ENCODE measurements at regions not wholly inside any gene's neighbourhood (a gene's known extent, or its start where the extent isn't known, plus 50 kb on each side); places are given as distances from the start of the nearest gene placed in this dataset.
A peak's percentile ranks its signal among the peaks of the same experiment; 100 is the strongest.

GRCh38 chr2:120586507-120587278 is 149.0 kb upstream of the GLI2 start:
- peak overlapping the region in 1 of 3 donors; percentile 33 for H3K4me3 ChIP-seq
- TF ChIP-seq CTCF (IDR thresholded peaks at IDR 0.05), result no peak
- no peak for TF ChIP-seq POLR2A (IDR thresholded peaks at IDR 0.05)
- WGBS (ENCODE audit: insufficient coverage, low coverage, low lambda C conversion rate, missing lambda C conversion rate), result 69% methylated on average over 10 of the region's 41 CpGs
- peak; percentile 42 to 93 (median 63) for ATAC-seq
- intact Hi-C loops (cut with DNase I), result no loop called here
- DNase-seq, result peak in 2 of 3 donors; percentile 29 to 77
- no peaks in the 10 kb centered on the region for H3K36me3 ChIP-seq
- H3K9me3 ChIP-seq, result no peaks in the 10 kb centered on the region
- peaks cover 0 to 5% (median 0%) of the 10 kb centered on the region in 4 donors for H3K4me1 ChIP-seq
- no peak overlapping the region for H3K27ac ChIP-seq
- no peaks in the 10 kb centered on the region for H3K27me3 ChIP-seq

- ATAC-seq (no peak), DNase-seq (no peak)
- WGBS (ENCODE audit: insufficient coverage, low coverage, low lambda C conversion rate, missing lambda C conversion rate), result 15% methylated on average over 24 of the region's 68 CpGs
- Histone ChIP-seq H3K4me1 (peaks cover 0 to 5% (median 0%) of the 10 kb centered on the region in 4 donors), H3K36me3 (no peaks in the 10 kb centered on the region), H3K27me3 (no peaks in the 10 kb centered on the region), H3K9me3 (no peaks in the 10 kb centered on the region), H3K27ac (no peak overlapping the region), H3K4me3 (peak overlapping the region in 1 of 3 donors; percentile 33)
- intact Hi-C loops (cut with DNase I), result no loop called here
- TF ChIP-seq POLR2A (IDR thresholded peaks at IDR 0.05) (no peak), CTCF (IDR thresholded peaks at IDR 0.05) (no peak)
Observed at GRCh38 chr2:120587279-120587996, 148.2 kb upstream of the GLI2 start.

GRCh38 chr2:120587997-120588336 is 147.7 kb upstream of the GLI2 start:
- Histone ChIP-seq H3K27ac (no peak overlapping the region), H3K9me3 (no peaks in the 10 kb centered on the region), H3K4me3 (no peak overlapping the region), H3K27me3 (no peaks in the 10 kb centered on the region), H3K4me1 (peaks cover 0 to 5% (median 0%) of the 10 kb centered on the region in 4 donors), H3K36me3 (no peaks in the 10 kb centered on the region)
- ATAC-seq, result no peak
- TF ChIP-seq CTCF (IDR thresholded peaks at IDR 0.05) (no peak), POLR2A (IDR thresholded peaks at IDR 0.05) (no peak)
- intact Hi-C loops (cut with DNase I), result no loop called here
- WGBS (ENCODE audit: insufficient coverage, low coverage, low lambda C conversion rate, missing lambda C conversion rate), result 75% methylated on average over 2 of the region's 6 CpGs
- no peak for DNase-seq

- ATAC-seq (peak; percentile 22 to 84 (median 28)), DNase-seq (no peak)
- intact Hi-C loops (cut with DNase I), result no loop called here
- Histone ChIP-seq H3K9me3 (no peaks in the 10 kb centered on the region), H3K27ac (no peak overlapping the region), H3K36me3 (no peaks in the 10 kb centered on the region), H3K27me3 (no peaks in the 10 kb centered on the region), H3K4me3 (no peak overlapping the region), H3K4me1 (peaks cover 0 to 5% (median 0%) of the 10 kb centered on the region in 4 donors)
- TF ChIP-seq POLR2A (IDR thresholded peaks at IDR 0.05) (no peak), CTCF (IDR thresholded peaks at IDR 0.05) (no peak)
- WGBS (ENCODE audit: insufficient coverage, low coverage, low lambda C conversion rate, missing lambda C conversion rate), result 86% methylated on average over 6 of the region's 8 CpGs
Observed at GRCh38 chr2:120589771-120590608, 145.7 kb upstream of the GLI2 start.
